Psoas muscle (tissue), 7 donors: ENCODE measurements at regions not wholly inside any gene's neighbourhood (a gene's known extent, or its start where the extent isn't known, plus 50 kb on each side); places are given as distances from the start of the nearest gene placed in this dataset.
"Not testable (repeated sequence)": the region's sequence is repeated elsewhere in the genome, so short reads cannot be mapped to it uniquely, and the experiment has no call there.

Experiments used
- ATAC-seq, 4 donors: fragments of 200-7000 bp; cut with Tn5 transposase; one replicate each; pipeline ENCODE4 v1.9.1; 2020; ENCODE audit warnings: moderate library complexity in 3 of 4, mild to moderate bottlenecking in 2 of 4
- DNase-seq, 2 donors: peaks; one replicate each; pipeline ENCODE4 v3.0.0-alpha.2; 2020
- H3K27ac ChIP-seq: fragments of 200-600 bp; one replicate; pipeline ENCODE4 v1.8.0; 2022
- H3K27me3 ChIP-seq, 3 donors: fragments of 200-600 bp in 1 of 3; one replicate each; pipeline versions ENCODE4 v1.6.1 to v1.8.0; 2013 to 2022; ENCODE audit warnings: low read length in 2 of 3, mild to moderate bottlenecking in 2 of 3, moderate library complexity in 1 of 3; ENCODE audit not compliant: insufficient read depth in 3 of 3
- H3K36me3 ChIP-seq, 2 donors: fragments of 200-600 bp in 1 of 2; one replicate each; pipeline versions ENCODE4 v1.6.1 to v1.8.0; 2013 to 2022; ENCODE audit warnings: low read depth in 1 of 2, mild to moderate bottlenecking in 1 of 2, moderate library complexity in 1 of 2; ENCODE audit not compliant: insufficient read depth in 1 of 2
- H3K4me1 ChIP-seq: fragments of 200-600 bp; one replicate; pipeline ENCODE4 v1.8.0; 2022
- H3K4me3 ChIP-seq: fragments of 200-600 bp; one replicate; pipeline ENCODE4 v1.8.0; 2022; ENCODE audit warnings: mild to moderate bottlenecking
- H3K9me3 ChIP-seq: fragments of 200-600 bp; one replicate; pipeline ENCODE4 v1.8.0; 2022
- CTCF ChIP-seq: fragments of 200-600 bp; IDR thresholded peaks from one replicate; pipeline ENCODE4 v1.8.0; 2022; ENCODE audit warnings: antibody characterized with exemption
- WGBS, 3 donors: extraction: QIAGEN DNeasy Blood & Tissue Kit; methylation state at CpG; one replicate each; pipeline versions ENCODE4 v1.1.6 to v1.1.7; 2013; 5-methylcytosine and 5-hydroxymethylcytosine counted together
- intact Hi-C, 2 donors: fragments of 100-400 bp; cut with DNase I; formaldehyde crosslinking; loops; one replicate each; pipeline versions ENCODE4 v1.11.0 to v1.14.2; 2022
- donor health status: healthy with polysubstance abuse.
- donor health status: DM: no; HTN: no; CAD: no; lungs with moderate emphysema.
- donor health status: Bipolar disorder and iron deficiency.
- donor health status: healthy.
- donor health status: DM: yes; HTN: yes; CAD: no.
- donor health status: DM: no; HTN: no; CAD: no.
- donor health status: DM: yes; HTN: yes; CAD: no.

DNA sequence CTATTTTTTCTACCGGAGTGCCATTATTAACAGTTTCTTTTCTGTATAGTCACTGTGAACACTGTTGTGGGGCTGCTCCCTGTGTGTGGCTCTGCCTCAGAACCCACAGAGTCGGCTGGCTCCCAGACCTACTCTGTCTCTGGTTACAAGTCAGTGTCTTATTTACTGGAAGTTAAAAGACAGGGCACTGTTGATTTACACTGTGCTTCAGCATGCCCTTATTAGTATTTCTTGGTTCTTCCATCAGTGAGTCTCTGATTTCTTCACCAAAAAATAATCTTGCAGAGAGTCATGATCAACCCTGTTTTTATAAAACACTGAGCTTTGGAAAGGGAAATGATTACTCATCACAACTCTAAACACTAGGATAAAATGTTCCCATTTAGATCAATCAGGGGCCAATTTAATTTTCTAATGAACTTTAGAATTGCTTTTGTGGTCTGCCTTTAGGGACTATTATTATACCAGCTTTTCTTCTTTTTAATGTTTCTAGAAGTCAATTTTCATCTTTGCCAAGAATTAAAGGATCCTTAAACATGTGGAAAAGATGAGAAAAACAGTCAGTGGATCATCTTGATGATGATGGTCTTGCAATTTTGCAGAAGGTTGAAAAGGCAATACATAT lies 92.6 kb downstream of the UTRN start:
- Histone ChIP-seq H3K27ac (peak overlapping the region; percentile 57), H3K36me3 (no peaks in the 10 kb centered on the region), H3K9me3 (peaks cover 5% of the 10 kb centered on the region), H3K27me3 (no peaks in the 10 kb centered on the region), H3K4me1 (peaks cover 31% of the 10 kb centered on the region), H3K4me3 (no peak overlapping the region)
- no peak for TF ChIP-seq CTCF
- WGBS, 3 donors, result 8 to 40% (median 12%) methylated on average over 2 of the region's 2 CpGs
- intact Hi-C loops, result no loop called here
- DNase-seq (no peak), ATAC-seq (peak; percentile 79 to 93 (median 86))

DNA sequence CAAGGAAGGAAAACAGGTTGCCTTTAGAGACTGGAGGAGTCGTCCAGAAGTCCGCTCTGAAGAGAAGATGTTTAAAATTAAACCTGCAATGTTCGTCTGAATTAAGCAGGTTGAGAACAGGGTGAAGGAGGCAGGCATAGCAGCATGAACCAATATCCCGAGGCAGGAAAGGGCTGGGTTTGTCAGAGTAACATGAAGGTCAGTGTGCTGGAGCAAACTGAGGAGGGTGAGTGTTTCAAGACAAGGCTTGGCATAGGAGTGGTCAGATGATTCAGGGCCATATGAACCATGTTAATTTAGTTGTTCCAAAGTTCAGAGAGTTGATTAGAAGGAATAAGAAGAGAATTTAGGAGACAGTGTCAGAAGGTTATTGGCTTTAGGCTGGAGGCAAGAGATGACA lies 93.3 kb downstream of the UTRN start:
- 59 to 64% (median 59%) methylated on average over 4 of the region's 4 CpGs for WGBS, 3 donors
- TF ChIP-seq CTCF, result no peak
- no peaks in the 10 kb centered on the region for H3K27me3 ChIP-seq
- H3K4me1 ChIP-seq, result peaks cover 31% of the 10 kb centered on the region
- H3K4me3 ChIP-seq, result no peak overlapping the region
- ATAC-seq (peak; percentile 47 to 50 (median 48)), DNase-seq (no peak)
- intact Hi-C loops, result no loop called here
- peaks cover 5% of the 10 kb centered on the region for H3K9me3 ChIP-seq
- peak overlapping the region; percentile 57 for H3K27ac ChIP-seq
- no peaks in the 10 kb centered on the region for H3K36me3 ChIP-seq

DNA sequence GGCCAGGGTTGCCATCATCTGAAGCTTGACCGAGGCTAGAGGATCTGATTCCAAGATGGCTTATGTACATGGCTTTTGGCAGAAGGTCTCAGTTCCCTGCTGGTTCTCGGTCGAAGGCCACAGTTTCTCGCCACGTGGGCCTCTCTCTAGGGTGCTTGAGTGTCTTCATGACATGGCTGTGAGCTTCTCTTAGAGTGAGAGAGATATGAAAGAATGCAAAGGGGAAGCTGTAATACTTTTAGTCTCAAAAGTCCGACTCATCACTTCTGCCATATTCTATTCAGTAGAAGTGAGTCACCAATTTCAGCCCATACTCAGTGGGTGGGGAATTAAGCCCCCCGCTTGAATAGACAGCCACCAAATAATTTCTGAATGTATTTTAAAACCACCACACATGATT lies 94.2 kb downstream of the UTRN start:
- TF ChIP-seq CTCF, result no peak
- H3K9me3 ChIP-seq, result peaks cover 5% of the 10 kb centered on the region
- WGBS, 3 donors, result 66 to 85% (median 73%) methylated on average over 7 of the region's 7 CpGs
- H3K4me3 ChIP-seq, result no peak overlapping the region
- no peak for DNase-seq
- H3K4me1 ChIP-seq, result peaks cover 31% of the 10 kb centered on the region
- ATAC-seq, result peak in 1 of 4 donors; percentile 18
- H3K36me3 ChIP-seq, result no peaks in the 10 kb centered on the region
- no peak overlapping the region for H3K27ac ChIP-seq
- intact Hi-C loops, result no loop called here
- no peaks in the 10 kb centered on the region for H3K27me3 ChIP-seq

GRCh38 chr6:144381499-144381898 lies 96.4 kb downstream of the UTRN start:
- H3K9me3 ChIP-seq, H3K36me3 ChIP-seq, DNase-seq, ATAC-seq, H3K27ac ChIP-seq, H3K27me3 ChIP-seq, H3K4me3 ChIP-seq, intact Hi-C loops: not testable (repeated sequence)
- H3K4me1 ChIP-seq, result peaks cover 23% of the 10 kb centered on the region
- 93 to 97% (median 96%) methylated on average over 2 of the region's 2 CpGs for WGBS, 3 donors

DNA sequence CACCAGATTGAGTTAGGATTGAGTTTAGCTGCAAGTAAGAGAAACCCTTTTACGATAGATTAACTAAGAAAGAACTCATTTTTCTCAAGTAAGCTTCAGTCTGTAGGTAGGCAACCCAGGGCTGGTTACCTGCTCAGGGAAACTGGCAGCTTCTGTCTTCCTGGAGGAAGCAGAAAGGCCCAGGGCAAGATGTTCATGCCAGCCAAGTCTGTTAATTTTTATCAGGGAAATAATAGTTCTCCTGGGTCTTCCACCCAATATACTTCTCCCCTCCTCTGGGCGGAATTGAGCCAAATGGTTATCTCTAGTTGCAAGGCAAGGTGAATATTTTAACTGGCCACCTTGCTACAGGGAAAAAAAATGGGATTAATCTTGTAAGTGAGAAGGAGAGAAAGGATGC lies 98.2 kb downstream of the UTRN start:
- ATAC-seq, result no peak
- DNase-seq, result no peak
- WGBS, 3 donors, result 94 to 98% (median 97%) methylated on average over 2 of the region's 2 CpGs
- TF ChIP-seq CTCF, result no peak
- intact Hi-C loops, result no loop called here
- H3K27me3 ChIP-seq, result no peaks in the 10 kb centered on the region
- peaks cover 5% of the 10 kb centered on the region for H3K9me3 ChIP-seq
- H3K4me1 ChIP-seq, result peaks cover 4% of the 10 kb centered on the region
- no peak overlapping the region for H3K4me3 ChIP-seq
- H3K36me3 ChIP-seq, result no peaks in the 10 kb centered on the region
- H3K27ac ChIP-seq, result no peak overlapping the region
